HG03378 (cell line): ENCODE measurements at regions not wholly inside any gene's neighbourhood (a gene's known extent, or its start where the extent isn't known, plus 50 kb on each side); places are given as distances from the start of the nearest gene placed in this dataset.

Experiments used
- ATAC-seq: cut with Tn5 transposase; IDR thresholded peaks from one replicate; pipeline ENCODE4 v1.9.1; 2021; ENCODE audit warnings: mild to moderate bottlenecking, moderate library complexity; ENCODE audit not compliant: unreplicated experiment

DNA sequence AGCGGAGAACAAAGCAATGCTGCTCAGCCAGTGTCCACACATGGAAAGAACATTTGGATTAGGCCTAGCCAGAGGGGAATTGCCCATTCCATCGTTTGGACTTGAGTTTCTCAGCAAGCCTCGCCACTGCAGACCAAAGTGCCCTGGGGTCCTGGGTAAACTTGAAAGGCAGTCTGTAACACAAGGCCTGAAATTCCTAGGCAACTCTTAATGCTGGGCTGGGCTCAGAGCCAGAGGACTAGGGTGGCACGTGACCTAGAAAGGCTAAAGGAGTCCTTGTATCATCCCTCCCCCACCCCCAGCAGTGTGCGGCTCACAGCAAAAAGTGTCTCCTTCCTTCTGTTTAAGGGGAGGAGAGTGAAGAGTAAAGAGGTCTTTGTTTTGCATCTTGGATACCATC lies 210.4 kb upstream of the ARX start:
- ATAC-seq, result no peak

DNA sequence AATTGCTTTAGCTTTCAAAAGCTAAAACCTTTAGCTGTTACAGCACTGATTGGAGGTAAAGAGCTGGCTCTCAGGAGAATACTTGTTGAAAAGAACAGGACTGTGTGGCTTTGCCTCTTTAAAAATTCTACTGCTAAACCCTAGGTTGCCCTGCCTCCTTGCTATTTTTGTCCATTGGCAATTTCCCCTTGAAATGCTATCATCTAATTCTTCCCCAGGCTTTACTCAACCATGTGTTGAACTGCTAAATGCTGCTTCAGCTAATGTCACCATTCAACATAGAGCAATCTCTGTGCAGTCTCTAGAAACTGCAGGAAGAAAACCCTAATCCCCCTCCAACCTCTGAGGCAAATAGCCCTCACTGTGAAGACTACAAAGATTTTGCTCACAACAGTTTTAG lies 203.7 kb upstream of the ARX start:
- no peak for ATAC-seq

DNA sequence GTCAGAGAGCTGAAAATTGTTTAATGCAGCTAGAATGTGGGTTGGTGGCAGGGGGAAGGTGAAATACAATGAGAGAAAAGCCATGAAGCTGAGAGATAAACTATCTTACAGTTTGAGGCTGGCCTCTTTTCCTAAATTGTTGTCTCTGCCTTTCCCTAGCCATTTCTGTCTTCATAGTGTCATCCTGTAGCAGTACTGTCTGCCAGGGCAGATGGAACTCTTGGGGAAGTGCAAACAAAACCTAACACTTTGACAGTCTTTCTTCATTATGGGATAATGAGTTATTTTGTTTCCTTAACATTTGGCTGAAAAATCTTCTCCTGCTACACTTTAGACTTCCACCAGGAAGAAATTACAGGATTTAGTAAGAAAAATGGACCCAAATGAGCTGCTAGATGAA lies 197.8 kb upstream of the ARX start:
- ATAC-seq, result no peak

DNA sequence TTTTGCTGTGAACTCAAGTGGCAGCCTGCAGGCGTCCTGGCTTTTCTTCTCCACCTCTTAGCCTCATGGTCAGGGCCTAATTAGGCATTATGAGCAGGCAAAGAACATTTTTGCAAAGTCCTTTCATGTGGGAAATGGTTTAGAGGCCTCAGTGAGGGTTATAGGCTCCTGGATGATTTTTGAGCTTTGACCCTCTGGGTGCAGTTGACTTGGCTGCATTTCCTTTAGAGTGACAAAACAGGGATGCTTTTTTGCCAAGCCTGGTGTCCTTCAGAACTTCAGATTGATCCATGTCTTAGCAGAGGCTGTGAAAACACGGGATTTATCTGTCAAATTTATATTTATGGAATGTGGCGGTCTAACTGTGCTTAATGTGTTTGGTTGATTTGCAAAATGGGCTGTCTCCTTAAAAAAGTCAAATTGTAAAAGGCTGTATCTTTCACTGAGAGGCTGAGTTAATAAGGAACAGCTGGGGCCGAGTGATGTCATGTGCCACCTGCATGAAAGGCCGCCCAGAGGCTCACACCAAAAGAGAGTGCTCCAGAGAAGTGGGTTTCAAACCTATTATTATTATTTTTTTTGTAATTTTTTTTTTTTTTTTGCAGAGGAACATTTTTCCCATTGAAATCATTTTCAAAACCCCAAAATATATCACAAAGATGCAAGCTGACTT lies 192.2 kb upstream of the ARX start:
- no peak for ATAC-seq

DNA sequence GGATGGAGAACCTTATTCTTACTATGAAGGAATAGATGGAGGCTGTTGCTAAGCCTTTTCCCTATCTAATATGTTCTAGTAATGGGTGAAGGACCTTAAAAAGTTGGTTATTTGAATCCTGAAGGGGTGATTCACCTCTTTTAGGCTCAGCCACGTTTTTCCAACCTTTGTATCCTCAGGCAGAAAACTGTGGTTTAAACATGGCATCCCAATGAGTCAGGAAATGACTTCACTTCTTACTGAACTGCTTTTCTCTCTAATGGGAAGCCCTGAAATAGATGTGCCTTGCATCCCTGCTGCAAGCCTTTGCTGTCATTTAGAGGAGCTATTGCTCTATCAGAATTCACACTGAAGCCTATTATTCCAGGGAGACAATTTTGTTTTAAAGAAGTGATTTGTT lies 191.0 kb upstream of the ARX start:
- ATAC-seq, result no peak

DNA sequence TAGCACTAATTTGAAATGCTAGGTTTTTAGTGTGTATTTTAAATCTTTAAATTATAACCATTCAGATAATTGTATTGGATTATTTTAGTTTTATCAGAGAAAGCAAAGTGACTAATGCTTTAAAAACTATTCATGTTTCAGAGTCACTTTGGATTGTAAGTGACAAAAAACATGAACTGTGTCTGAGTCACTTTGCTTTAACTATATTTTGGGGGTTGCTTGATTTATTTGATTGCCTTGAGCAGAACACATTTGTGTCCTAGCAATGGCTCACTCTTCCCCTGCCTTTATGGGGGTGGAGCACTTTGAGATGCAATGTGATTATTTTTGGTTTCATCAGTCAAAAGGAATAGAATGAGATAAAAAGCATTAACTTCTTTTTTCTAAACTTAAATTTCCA lies 188.4 kb upstream of the ARX start:
- no peak for ATAC-seq

DNA sequence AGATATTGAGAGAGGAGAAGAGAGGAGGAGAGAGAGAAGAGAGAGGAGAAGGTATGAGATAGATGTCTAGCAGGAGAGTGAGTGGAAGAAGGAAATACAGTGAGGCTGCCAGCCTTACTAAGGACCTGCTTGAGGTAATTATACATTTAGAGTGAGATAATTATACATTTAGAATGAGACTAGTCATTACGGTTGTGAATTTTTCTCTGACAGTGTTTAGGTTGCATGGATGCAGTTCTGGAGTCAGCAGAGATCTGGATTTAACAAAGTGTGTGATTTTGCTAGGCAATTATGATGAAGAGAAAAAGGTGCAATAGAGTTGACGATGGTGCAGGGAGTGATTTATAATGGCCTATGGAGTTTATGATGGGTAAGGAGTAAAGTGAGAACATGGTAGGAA lies 187.1 kb upstream of the ARX start:
- ATAC-seq, result no peak

DNA sequence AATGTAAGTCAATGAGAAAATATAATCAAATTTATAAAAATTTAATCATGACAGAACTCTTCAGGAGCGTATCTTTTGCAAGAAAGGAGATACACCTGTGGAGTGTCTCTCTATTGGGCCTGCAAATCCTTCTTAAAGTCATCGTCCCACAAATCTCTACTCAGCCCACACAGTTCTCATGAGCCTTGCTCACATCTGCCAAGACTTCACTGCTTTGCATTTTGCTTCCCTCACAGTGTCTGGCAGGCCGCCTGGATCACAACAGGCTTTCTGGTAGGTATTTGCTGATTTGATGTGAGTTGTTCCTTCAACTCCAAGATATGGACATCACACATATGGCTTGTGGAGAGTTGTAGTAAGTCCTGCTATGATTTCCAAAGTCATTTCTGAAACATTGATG lies 183.1 kb upstream of the ARX start:
- ATAC-seq, result no peak

DNA sequence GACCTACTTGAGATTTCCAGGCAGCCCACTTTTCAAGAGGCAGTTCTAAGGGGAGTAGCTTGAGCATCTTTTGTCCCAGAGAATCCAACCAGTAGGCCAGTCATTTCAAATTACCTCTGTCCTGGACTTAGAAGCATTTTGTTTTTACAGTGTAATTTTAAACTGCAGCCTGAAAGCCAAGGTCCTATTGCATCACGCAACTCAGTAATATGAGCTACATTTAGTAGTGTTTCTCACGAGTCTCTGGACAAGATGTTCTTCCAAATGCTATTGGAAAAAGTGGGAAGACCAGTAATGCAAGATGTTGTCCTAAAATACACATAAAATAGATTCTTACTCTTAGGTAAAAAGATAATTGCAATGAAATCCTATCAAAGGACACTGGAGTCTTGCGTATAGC lies 182.5 kb upstream of the ARX start:
- ATAC-seq, result no peak

DNA sequence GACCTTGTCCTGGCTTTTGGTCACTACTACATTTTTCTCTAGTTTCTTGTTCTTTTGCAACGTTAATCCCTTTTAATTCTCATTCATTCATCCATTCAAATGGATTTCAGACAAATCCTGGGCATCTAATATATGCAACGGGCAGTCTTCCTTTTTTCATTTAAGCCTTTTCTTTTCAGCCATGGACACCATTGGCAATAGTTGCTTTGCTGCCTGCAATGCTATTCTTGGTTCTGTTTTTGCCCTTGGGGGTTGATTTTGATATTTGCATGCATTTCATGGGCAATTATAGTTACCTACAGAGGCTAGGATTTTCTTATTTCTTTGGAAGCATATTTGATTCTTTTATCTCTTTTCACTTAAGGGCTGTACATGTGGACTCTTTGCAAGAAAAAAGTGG lies 180.5 kb upstream of the ARX start:
- no peak for ATAC-seq

DNA sequence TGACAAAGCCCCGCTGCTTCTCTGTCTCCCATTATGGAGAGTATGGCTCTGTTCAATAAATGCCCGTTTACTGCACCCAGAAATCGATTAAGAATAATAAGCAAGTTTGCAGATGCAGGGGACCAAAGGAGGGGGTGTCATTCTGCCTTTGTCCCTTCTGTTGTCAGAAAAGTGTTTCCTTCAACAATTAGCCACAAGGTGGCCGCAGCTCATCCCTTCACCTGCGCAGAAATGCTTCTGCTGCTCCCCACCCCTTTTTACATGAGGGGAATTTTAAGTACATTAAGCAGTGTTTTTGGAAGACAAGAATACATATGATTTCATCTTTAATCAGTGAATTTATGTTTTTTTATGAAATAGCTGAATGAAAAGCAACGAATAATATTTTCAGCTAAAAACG lies 175.6 kb upstream of the ARX start:
- ATAC-seq, result no peak

DNA sequence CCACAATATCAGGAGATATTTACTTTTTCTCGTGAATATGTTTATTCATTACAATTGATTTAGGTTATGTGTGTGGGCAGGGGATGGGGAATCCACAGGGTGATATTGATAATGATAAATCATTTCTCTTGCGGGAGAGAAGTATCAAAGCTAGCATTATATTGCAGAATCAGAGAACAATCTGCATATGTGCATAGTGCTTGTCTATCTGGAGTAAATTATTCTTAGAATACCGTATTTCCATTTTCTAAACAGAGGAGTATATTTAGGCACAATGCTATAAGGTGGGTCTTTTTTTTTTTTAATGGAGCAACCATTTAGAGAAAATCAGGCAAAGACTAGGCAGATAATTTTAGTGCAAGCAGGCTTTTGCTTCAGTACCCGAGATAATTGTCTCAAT lies 166.0 kb upstream of the ARX start:
- ATAC-seq, result no peak

DNA sequence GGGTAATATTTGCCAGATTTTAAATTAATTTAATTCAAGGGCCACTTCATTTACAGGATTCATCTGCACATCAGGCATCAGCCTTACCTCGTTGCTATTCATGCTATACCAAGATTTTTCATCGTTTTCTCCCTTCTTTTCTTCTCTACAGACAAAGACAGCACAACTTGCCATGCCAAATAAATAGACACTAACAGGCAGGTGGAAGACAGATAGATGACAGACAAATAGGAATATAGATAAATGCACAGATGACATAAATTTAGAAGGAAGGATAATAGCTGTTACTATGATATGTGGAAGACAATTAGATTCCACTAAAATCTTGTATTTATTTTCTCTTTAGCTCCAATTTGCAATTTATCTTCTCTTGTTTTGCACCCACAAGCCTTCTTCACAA lies 164.5 kb upstream of the ARX start:
- no peak for ATAC-seq

DNA sequence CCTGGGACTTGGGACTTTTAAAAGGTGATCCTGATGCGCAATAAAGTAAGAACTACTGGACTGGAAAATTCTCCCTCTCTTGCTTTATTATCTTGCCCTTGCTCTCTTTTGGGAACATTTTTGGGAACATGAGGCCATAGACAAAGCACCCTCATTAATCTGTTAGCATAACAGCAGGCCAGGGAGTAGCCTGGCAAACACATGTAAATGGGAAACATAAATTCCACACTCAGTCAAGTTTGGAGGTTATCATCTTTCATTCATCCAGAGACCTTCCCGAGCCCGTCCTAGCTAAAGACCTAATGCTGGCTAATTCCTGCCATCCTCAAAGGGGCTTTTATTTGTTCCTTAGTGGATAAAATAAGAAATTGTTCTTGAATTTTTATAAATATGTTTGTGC lies 162.8 kb upstream of the ARX start:
- no peak for ATAC-seq

DNA sequence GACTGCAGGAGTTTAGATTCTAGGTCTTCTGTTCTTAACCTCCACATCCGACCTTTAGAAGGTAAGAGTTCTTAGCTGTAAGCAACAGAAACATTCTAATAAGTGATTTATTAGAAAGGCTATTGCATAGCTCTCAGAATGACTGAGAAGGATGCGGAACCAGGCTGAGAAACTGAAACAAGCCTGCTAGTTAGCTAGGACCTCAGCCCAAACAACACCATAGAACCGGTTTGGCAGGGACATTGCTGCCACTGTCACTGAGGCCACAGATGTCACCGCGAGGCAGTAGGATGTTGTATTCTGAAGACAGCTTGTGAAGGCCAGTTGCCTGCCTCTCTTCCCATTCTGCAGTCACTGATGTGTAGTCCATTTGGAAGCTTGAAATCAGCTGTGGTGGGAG lies 160.0 kb upstream of the ARX start:
- ATAC-seq, result no peak

DNA sequence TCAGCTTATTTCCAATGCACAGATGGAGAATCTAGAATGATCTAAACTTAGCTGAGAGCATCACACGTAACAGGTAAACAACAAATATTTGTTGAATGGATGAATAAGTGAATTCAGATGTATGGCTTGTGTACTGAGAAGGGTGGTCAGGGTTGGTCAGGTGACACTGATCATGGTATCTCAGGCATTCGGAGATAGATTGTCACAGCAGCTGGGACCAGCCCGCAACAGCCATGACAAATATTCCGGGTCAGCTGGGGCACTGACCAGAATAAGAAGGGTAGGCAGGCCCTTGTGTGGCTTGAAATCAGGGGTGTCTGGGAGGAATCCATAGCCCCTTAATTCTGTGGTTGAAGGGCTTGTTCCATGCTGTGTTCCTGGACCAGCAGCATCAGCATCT lies 159.4 kb upstream of the ARX start:
- ATAC-seq, result no peak

DNA sequence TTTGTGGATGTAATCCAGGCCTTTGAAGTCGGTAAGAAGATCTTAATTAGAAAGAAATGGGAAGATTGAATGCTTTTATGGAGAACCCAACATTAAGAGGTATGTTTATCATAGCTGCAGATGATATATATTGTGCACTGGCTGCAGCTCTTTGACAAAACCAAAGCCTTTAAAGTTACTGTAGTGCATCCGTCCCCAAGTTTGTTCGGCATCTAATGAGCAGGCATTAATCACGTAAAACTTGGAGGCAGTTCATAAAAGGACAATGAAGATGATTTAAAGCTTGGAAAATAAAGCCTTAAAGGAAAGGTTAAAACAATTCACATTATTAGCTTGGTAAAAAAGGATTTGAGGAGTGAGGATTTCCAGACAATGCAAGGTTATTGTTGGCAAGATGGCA lies 150.8 kb upstream of the ARX start:
- no peak for ATAC-seq

DNA sequence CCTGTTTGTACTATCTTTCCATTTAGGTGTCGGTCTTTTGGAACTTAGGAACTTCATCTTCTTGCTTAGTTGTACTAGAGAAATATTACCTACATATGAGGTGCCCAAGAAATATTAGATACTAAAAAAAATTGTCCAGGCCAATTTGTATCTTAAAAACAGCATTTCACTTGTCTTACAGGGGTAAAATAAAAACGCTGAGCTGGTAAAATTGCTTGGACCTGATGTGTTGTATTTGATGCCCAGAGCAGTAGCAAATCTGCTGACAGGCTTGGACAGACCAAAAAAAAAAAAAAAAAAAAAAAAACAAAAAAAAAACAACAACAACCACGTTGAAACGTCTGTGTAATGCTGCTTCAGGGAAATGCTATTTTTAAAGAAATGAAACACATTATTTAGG lies 150.4 kb upstream of the ARX start:
- ATAC-seq, result no peak

DNA sequence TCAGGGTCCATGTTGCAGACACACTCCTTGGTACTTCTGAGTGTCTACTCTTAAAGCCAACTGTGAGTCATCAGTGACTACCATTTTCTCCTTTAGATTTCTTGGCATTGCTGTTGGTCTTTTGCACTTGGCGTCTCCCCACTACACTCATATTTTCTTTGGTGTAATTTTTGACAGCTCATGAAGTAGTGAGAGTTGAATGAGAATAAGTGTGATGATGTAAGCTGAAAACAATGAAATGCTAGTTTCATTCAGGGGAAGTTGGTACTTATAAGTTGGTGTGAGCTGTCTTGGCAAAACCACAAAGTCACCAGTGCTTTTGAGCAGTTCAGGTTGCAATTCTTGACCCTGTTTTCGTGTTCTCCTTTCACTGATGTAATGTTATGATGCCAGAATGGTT lies 142.9 kb upstream of the ARX start:
- no peak for ATAC-seq

DNA sequence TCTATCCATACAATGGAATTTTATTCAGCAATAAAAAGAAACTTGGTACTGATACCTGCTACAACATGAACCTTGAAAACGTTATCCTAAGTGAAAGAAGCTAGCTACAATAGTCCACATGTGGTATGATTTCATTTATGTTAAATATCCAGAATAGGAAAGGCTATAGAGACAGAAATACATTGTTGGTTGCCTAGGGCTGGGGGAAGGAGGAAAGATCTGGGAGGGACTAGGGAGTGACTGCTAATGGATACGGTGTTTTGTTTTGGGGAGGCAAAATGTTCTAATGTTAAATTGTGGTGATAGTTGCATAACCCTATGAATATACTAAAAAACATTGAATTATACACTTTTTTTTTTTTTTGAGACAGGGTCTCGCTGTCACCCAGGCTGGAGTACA lies 141.1 kb upstream of the ARX start:
- no peak for ATAC-seq

DNA sequence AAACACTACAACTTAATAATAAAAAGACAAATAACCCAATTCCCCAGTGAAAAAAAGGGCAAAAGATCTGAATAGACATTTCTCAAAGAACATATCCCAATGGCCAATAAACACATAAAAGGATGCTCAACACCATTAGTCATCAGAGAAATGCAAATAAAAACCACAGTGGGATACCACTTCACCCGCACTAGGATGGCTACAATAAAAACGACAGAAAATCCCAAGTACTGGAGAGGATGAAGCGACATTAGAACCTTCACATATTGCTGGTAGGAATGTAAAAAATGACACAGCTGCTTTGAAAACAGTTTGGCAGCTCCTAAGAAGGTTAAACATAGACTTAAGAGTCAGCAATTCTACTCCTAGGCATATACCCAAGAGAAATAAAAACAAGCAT lies 140.6 kb upstream of the ARX start:
- ATAC-seq, result no peak

DNA sequence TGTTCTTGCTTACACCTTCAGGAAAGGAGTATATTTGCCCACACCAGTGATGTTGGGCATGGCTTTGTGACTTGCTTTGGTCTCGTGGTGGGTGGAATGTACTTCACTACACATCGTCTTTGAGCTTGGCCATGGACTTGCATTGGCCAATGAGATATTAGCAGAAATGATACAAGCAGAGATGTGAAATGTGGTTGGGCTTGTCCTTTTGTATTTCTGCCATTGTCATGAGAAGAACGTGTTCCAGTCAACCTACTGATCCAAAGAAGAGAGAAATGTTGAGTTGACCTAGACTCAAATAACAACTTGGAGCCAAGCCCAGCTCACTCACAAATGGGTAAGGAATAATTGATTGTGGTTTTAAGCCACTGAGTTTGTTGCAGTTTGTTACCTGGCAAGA lies 138.4 kb upstream of the ARX start:
- ATAC-seq, result no peak

DNA sequence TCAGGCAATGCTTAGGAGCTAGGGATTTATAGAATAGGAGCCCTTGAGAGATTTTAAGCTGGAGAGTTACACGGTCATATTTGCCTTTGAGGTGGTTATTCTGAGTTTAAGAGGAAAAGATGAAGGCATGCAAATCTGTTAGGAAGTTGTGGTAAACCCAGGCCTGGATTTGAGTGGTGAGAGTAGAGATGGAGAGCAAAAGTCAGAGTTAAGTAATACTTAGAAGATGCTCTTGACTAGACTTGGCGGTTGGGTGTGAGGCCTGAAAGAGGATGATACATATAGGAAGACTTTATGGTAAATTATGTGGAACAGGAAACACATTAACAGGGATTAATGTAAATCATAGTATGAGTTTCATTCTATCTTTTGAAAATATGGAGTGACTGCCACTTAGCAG lies 136.0 kb upstream of the ARX start:
- ATAC-seq, result no peak
